GM23248 (cell line): ENCODE measurements at regions not wholly inside any gene's neighbourhood (a gene's known extent, or its start where the extent isn't known, plus 50 kb on each side); places are given as distances from the start of the nearest gene placed in this dataset.

Experiments
- DNase-seq: peaks from one replicate; pipeline ENCODE4 v3.0.0-alpha.2; 2015
- H2AFZ ChIP-seq: fragments of 200-600 bp; sonication (generic); 2 replicates; pipeline ENCODE4 v1.6.1; 2016; ENCODE audit warnings: antibody characterized with exemption
- H3F3A ChIP-seq: fragments of 200-600 bp; sonication (generic); 2 replicates; pipeline ENCODE4 v1.6.1; 2016; ENCODE audit warnings: mild to moderate bottlenecking, antibody characterized with exemption, mixed run types; ENCODE audit not compliant: insufficient read depth
- H3K27ac ChIP-seq: fragments of 200-600 bp; sonication (generic); 2 replicates; pipeline ENCODE4 v1.5.1; 2016; ENCODE audit warnings: mild to moderate bottlenecking
- H3K27me3 ChIP-seq: fragments of 200-600 bp; sonication (generic); replicated peaks from 2 replicates; pipeline ENCODE4 v1.6.1; 2016; ENCODE audit warnings: mild to moderate bottlenecking; ENCODE audit not compliant: insufficient read depth
- H3K36me3 ChIP-seq: fragments of 200-600 bp; sonication (generic); 2 replicates; pipeline ENCODE4 v1.6.1; 2016; ENCODE audit warnings: low read depth, mild to moderate bottlenecking
- H3K4me1 ChIP-seq: fragments of 200-600 bp; sonication (generic); 2 replicates; pipeline ENCODE4 v1.6.1; 2016; ENCODE audit warnings: mild to moderate bottlenecking; ENCODE audit not compliant: insufficient read depth
- H3K4me2 ChIP-seq: fragments of 200-600 bp; sonication (generic); one replicate; pipeline ENCODE4 v1.6.1; 2016; ENCODE audit warnings: mild to moderate bottlenecking; ENCODE audit not compliant: unreplicated experiment
- H3K4me3 ChIP-seq: fragments of 200-600 bp; sonication (generic); 2 replicates; pipeline ENCODE4 v1.5.1; 2016; ENCODE audit warnings: mild to moderate bottlenecking
- H3K79me2 ChIP-seq: fragments of 200-600 bp; sonication (generic); 2 replicates; pipeline ENCODE4 v1.6.1; 2016; ENCODE audit warnings: mild to moderate bottlenecking; ENCODE audit not compliant: insufficient read depth
- H3K9ac ChIP-seq: fragments of 200-600 bp; sonication (generic); 2 replicates; pipeline ENCODE4 v1.6.1; 2016; ENCODE audit warnings: mild to moderate bottlenecking
- H3K9me2 ChIP-seq: fragments of 200-600 bp; sonication (generic); 2 replicates; pipeline ENCODE4 v1.6.1; 2016; ENCODE audit warnings: mixed run types, mild to moderate bottlenecking, moderate library complexity; ENCODE audit not compliant: insufficient read depth
- H3K9me3 ChIP-seq: fragments of 200-600 bp; sonication (generic); one replicate; pipeline ENCODE4 v1.6.1; 2017; ENCODE audit warnings: low read depth
- H4K20me1 ChIP-seq: fragments of 200-600 bp; sonication (generic); 2 replicates; pipeline ENCODE4 v1.6.0; 2016; ENCODE audit not compliant: insufficient read depth
- EZH2 ChIP-seq: fragments of 200-600 bp; sonication (generic); IDR thresholded peaks from 2 replicates; pipeline ENCODE4 v1.6.1; 2018; ENCODE audit warnings: antibody characterized with exemption, mild to moderate bottlenecking; ENCODE audit not compliant: insufficient read depth, poor library complexity, severe bottlenecking
- EZH2phosphoT487 ChIP-seq: fragments of 200-600 bp; sonication (generic); IDR thresholded peaks from 2 replicates; pipeline ENCODE4 v1.6.1; 2018; ENCODE audit warnings: antibody characterized with exemption, moderate library complexity, mild to moderate bottlenecking, low read depth; ENCODE audit not compliant: insufficient read depth
- WGBS, 2 experiments: methylation state at CpG; one replicate each; pipeline ENCODE4 v1.1.6; 2015 to 2017; ENCODE audit warnings: low lambda C conversion rate in 2 of 2, low coverage in 1 of 2; ENCODE audit errors: missing lambda C conversion rate in 2 of 2; 5-methylcytosine and 5-hydroxymethylcytosine counted together
- in situ Hi-C: fragments of 300-500 bp; cut with MboI; formaldehyde crosslinking; loops from 2 replicates; pipeline ENCODE4 v1.15.0; 2020

- no peaks in the 10 kb centered on the region for H3K79me2 ChIP-seq
- in situ Hi-C loops, result no loop called here
- H4K20me1 ChIP-seq, result no peaks in the 10 kb centered on the region
- no peak overlapping the region for H3K4me3 ChIP-seq
- no peaks in the 10 kb centered on the region for H3K4me1 ChIP-seq
- TF ChIP-seq EZH2phosphoT487, result no peak
- TF ChIP-seq EZH2, result no peak
- no peaks in the 10 kb centered on the region for H3K9me3 ChIP-seq
- WGBS, 2 experiments, result 58 to 74% methylated on average over 5 to 8 of the region's 8 CpGs
- H2AFZ ChIP-seq, result no peak overlapping the region
- no peaks in the 10 kb centered on the region for H3K36me3 ChIP-seq
- H3K4me2 ChIP-seq, result no peak overlapping the region
- no peak overlapping the region for H3K9ac ChIP-seq
- DNase-seq, result no peak
- H3K9me2 ChIP-seq, result no peaks in the 10 kb centered on the region
- H3K27ac ChIP-seq, result no peak overlapping the region
- no peaks in the 10 kb centered on the region for H3K27me3 ChIP-seq
- no peaks in the 10 kb centered on the region for H3F3A ChIP-seq
Measured at GRCh38 chr11:76284161-76284560, 77.9 kb upstream of the WNT11 start.

GRCh38 chr11:76282811-76283595 lies 76.7 kb upstream of the WNT11 start:
- Histone ChIP-seq H2AFZ (no peak overlapping the region), H3K36me3 (no peaks in the 10 kb centered on the region), H3K4me3 (no peak overlapping the region), H3K9me3 (no peaks in the 10 kb centered on the region), H3K4me1 (no peaks in the 10 kb centered on the region), H3K9ac (no peak overlapping the region), H3K4me2 (no peak overlapping the region), H3K27me3 (no peaks in the 10 kb centered on the region), H3K9me2 (no peaks in the 10 kb centered on the region), H4K20me1 (no peaks in the 10 kb centered on the region), H3F3A (no peaks in the 10 kb centered on the region), H3K27ac (no peak overlapping the region), H3K79me2 (no peaks in the 10 kb centered on the region)
- TF ChIP-seq EZH2 (no peak), EZH2phosphoT487 (no peak)
- 64 to 65% methylated on average over 9 to 10 of the region's 10 CpGs for WGBS, 2 experiments
- in situ Hi-C loops, result no loop called here
- DNase-seq, result no peak

- Histone ChIP-seq H3K4me2 (no peak overlapping the region), H3K27ac (no peak overlapping the region), H3K4me1 (no peaks in the 10 kb centered on the region), H3F3A (no peaks in the 10 kb centered on the region), H3K79me2 (no peaks in the 10 kb centered on the region), H2AFZ (no peak overlapping the region), H3K9ac (no peak overlapping the region), H3K36me3 (no peaks in the 10 kb centered on the region), H4K20me1 (no peaks in the 10 kb centered on the region), H3K9me3 (no peaks in the 10 kb centered on the region), H3K9me2 (no peaks in the 10 kb centered on the region), H3K27me3 (no peaks in the 10 kb centered on the region), H3K4me3 (no peak overlapping the region)
- 65 to 73% methylated on average over 13 to 14 of the region's 14 CpGs for WGBS, 2 experiments
- TF ChIP-seq EZH2phosphoT487 (no peak), EZH2 (no peak)
- in situ Hi-C loops, result no loop called here
- DNase-seq, result no peak
Measured at GRCh38 chr11:76282172-76282571, 75.9 kb upstream of the WNT11 start.

- Histone ChIP-seq H4K20me1 (no peaks in the 10 kb centered on the region), H3K27me3 (no peaks in the 10 kb centered on the region), H3K9me2 (no peaks in the 10 kb centered on the region), H3K4me1 (no peaks in the 10 kb centered on the region), H3K36me3 (no peaks in the 10 kb centered on the region), H2AFZ (no peak overlapping the region), H3K27ac (no peak overlapping the region), H3K4me2 (no peak overlapping the region), H3K9ac (no peak overlapping the region), H3K79me2 (no peaks in the 10 kb centered on the region), H3K4me3 (no peak overlapping the region), H3K9me3 (no peaks in the 10 kb centered on the region), H3F3A (no peaks in the 10 kb centered on the region)
- TF ChIP-seq EZH2phosphoT487, result no peak
- TF ChIP-seq EZH2, result no peak
- in situ Hi-C loops, result no loop called here
- no peak for DNase-seq
- WGBS, 2 experiments, result 60 to 71% methylated on average over 4 of the region's 4 CpGs
Measured at GRCh38 chr11:76281558-76281906, 75.2 kb upstream of the WNT11 start.
